ENCODE measurements at regions not wholly inside any gene's neighbourhood (a gene's known extent, or its start where the extent isn't known, plus 50 kb on each side); places are given as distances from the start of the nearest gene placed in this dataset.

DNA sequence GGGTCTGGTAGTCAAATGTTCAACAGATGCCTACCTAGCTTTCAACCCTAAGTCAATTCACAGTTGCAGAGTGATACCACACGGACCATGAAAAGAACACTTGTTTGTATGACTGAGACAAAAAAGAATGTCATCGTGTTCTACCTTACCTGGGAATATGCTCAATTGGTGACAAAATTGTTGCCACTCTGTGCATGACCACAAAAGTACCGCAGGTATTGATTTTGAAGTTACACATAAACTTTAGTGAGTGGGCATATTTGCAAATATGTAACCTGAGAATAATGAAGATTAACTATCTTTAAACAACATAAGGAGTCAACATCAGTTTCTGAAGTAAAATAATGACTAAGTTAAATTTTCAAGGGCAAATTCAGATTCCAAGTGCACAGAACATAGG, 53.4 kb upstream of the SNRPN start:
- Histone ChIP-seq H3K9ac (ENCODE audit: control insufficient read depth, extremely low read depth, insufficient read depth, low read length) (no peak overlapping the region), H3K9me3 (ENCODE audit: control insufficient read depth, low read depth, low read length) (no peaks in the 10 kb centered on the region), H3K4me1 (ENCODE audit: control insufficient read depth, extremely low read depth, insufficient read depth, low read length) (no peaks in the 10 kb centered on the region), H3K4me2 (ENCODE audit: control insufficient read depth, extremely low read depth, insufficient read depth, low read depth, low read length) (no peak overlapping the region), H3K79me2 (ENCODE audit: control insufficient read depth, insufficient read depth, low read length) (no peaks in the 10 kb centered on the region), H3K36me3 (ENCODE audit: control insufficient read depth in 2 of 2, extremely low read depth in 1 of 2, insufficient read depth in 2 of 2, low read length in 2 of 2) (no peaks in the 10 kb centered on the region), H2AFZ (ENCODE audit: control insufficient read depth, low read length) (no peak overlapping the region), H4K20me1 (ENCODE audit: control insufficient read depth, extremely low read depth, insufficient read depth, low read length) (no peaks in the 10 kb centered on the region), H3K27me3 (ENCODE audit: control insufficient read depth, extremely low read depth, insufficient read depth, low read length) (no peaks in the 10 kb centered on the region), H3K9me1 (ENCODE audit: control insufficient read depth, extremely low read depth, insufficient read depth, low read length) (no peaks in the 10 kb centered on the region), H3K27ac (ENCODE audit: control insufficient read depth, insufficient read depth, low read length) (no peak overlapping the region), H3K4me3 (ENCODE audit: control insufficient read depth in 2 of 3, extremely low read depth in 1 of 3, insufficient read depth in 2 of 3, low read depth in 1 of 3, low read length in 3 of 3) (no peak overlapping the region)
- FAIRE-seq (no peak), DNase-seq (ENCODE audit: low read depth, low spot score) (no peak)
- no peak for TF ChIP-seq EZH2 (IDR thresholded peaks at IDR 0.05; ENCODE audit: low read length)
- TF ChIP-seq, protein P1, sequence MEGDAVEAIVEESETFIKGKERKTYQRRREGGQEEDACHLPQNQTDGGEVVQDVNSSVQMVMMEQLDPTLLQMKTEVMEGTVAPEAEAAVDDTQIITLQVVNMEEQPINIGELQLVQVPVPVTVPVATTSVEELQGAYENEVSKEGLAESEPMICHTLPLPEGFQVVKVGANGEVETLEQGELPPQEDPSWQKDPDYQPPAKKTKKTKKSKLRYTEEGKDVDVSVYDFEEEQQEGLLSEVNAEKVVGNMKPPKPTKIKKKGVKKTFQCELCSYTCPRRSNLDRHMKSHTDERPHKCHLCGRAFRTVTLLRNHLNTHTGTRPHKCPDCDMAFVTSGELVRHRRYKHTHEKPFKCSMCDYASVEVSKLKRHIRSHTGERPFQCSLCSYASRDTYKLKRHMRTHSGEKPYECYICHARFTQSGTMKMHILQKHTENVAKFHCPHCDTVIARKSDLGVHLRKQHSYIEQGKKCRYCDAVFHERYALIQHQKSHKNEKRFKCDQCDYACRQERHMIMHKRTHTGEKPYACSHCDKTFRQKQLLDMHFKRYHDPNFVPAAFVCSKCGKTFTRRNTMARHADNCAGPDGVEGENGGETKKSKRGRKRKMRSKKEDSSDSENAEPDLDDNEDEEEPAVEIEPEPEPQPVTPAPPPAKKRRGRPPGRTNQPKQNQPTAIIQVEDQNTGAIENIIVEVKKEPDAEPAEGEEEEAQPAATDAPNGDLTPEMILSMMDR (optimal IDR thresholded peaks at IDR 0.05 in 1 of 3, IDR thresholded peaks at IDR 0.05 in 1 of 3, conservative IDR thresholded peaks at IDR 0.05 in 1 of 3; ENCODE audit: extremely low read depth in 1 of 3, insufficient read depth in 2 of 3, low read length in 3 of 3) = no peak
- dilution Hi-C loops (cut with MboI; ENCODE audit: extremely low pct_ligation_motif_present, low sequenced_read_pairs) = no loop called here
